ENCODE measurements at regions not wholly inside any gene's neighbourhood (a gene's known extent, or its start where the extent isn't known, plus 50 kb on each side); places are given as distances from the start of the nearest gene placed in this dataset.

DNA sequence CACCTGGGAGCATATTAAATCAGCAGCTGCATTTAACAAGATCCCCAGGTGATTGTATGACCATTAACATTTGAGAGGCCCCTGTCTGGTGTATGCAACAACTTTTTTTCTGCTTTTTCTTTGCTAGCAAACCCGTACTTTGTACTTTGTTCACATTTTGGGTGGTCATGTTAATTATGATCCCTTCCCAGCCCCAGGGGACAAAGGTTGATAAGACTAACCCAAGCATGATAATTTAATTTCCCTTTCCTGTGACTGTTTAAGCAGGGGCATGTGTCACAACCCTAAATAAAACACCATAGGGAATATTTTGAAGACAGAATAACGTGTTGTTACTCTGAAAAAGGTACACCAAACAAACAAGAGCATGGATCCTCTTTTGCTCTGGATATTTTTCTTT is 332.0 kb downstream of the PCDH18 start:
- no peak for DNase-seq (ENCODE audit: low read depth)

DNA sequence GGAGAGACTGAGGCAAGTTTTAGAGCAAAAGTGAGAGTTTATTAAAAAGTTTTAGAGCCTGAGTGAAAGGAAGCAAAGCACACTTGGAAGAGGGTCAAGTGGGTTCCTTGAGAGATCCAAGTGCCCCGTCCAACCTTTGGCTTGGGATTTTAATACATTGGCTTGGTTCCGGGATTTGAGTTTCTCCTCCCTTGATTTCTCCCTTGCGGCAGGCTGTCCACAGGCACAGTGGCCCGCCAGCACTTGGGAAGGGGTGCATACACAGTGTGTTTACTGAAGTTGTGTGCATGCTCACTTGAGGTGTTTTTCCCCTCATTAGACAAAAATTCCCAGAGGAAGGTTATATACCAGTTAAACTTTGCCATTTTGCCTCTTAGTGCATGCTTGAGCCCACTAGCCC is 333.5 kb downstream of the PCDH18 start:
- DNase-seq (ENCODE audit: low read depth): no peak

DNA sequence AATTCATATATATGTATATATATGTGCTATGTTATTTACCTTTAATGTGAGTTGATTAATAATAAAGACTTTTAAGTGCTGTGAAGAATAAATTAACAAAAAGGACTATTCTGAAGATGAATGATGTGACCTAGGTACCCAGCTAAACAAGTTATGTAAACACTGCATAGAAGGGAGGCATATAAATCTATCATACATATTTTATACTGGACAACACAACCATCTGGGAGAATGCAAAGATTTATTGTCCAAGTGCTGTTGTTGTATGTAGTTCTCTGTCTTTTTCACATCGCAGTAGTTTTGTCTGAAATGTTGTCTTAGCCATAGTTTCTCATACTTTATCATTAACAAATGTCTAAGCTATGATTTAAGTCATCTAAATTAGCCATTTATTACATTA is 337.6 kb downstream of the PCDH18 start:
- no peak for DNase-seq (ENCODE audit: low read depth)

DNA sequence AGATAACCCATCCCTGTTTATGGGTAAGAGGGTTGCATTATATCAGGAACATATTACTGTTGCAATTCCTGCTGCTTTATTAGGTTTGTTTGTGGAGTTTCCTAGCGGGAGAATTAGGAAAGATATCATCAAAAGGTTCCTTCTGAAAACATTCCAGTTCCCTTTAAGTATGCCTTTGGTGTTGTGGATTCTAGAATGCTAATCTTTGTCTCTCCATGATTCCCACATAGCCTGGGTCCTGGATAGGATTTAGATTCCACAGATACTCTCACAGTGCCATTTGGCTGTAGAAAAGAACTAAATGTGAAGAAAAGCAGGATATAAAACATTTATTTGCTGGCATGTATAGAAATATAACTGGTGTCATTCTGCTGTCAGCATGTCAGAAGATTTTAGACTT is 338.7 kb downstream of the PCDH18 start:
- DNase-seq (ENCODE audit: low read depth): no peak

DNA sequence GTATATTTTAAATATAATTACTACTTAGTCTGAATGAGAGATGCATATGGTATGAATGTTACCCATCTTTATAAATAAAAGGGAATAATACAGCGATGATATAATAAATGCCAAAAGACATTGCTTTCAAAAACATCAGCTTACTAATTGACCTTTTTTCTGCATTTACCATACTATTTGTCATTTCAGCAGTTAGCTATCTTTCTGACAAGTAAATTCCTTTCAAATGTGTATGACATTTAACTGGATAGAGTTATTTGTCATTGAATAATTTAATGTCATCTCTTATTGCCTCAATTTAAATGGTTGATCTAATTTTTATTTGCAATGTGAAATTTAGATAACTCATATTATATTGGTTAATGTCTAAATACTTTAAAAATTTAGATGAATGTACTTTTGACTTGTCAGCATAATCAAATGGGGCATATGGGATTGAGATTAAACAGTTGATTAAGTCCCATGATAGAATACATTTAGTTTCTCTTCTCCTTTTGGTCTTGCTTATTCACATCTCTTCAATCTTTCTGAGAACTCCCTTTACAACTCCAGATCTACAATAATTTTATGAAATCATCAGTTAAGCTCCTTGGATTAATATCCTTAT is 350.9 kb downstream of the PCDH18 start:
- DNase-seq (ENCODE audit: low read depth): no peak

DNA sequence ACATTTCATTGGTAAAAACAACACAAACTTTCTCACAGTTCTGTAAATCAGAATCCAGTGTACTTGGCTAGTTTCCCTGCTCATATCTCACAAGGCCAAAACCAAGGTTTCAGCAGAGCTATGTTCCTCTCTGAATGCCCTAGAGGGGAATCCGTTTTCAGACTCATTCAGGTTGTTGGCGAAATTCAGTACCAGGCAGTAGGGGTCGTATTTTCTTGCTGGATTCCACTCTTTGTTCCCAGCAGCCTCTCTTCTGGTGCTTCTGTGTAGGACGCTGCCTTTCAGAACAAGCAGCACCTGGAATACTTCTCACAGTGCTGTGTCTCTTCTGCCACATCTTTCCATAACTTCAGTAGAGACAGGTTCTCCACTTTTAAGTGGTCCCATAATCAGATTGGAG is 351.9 kb downstream of the PCDH18 start:
- no peak for DNase-seq (ENCODE audit: low read depth)

DNA sequence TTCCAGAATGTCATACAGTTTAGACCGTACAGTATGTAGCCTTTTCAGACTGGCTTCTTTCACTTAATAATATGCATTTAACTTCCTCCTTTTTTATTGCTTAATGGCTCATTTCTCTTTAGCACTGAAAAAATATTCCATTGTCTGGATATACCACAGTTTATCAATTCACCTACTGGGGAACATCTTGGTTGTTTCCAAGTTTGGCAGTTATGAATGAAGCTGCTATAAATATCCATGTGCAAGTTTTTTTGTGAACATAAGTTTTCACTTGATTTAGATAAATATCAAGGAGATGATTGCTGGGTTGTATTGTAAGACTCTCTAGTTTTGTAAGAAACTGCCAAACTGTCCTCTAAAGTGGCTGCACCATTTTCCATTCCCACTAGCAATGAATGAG is 375.5 kb downstream of the PCDH18 start:
- no peak for DNase-seq (ENCODE audit: low read depth)

DNA sequence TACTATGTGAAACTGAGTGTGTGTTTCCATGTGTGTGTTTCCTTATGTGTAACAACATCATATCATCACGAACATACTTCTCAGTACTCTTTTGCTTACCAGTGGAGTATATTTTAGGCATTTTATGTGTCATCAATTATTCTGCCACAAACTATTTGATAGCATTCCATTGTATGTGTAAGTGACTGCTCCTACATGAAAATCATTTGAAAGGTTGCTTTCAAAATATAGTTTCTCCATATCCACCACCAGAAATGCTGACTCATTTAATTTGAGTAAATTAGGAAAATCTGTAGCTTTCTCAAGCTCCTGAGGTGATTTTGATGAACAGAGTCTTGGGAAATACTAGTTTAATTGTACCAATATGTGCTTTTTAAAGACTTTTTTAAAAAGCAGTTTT is 376.2 kb downstream of the PCDH18 start:
- DNase-seq (ENCODE audit: low read depth): peak; percentile 70

DNA sequence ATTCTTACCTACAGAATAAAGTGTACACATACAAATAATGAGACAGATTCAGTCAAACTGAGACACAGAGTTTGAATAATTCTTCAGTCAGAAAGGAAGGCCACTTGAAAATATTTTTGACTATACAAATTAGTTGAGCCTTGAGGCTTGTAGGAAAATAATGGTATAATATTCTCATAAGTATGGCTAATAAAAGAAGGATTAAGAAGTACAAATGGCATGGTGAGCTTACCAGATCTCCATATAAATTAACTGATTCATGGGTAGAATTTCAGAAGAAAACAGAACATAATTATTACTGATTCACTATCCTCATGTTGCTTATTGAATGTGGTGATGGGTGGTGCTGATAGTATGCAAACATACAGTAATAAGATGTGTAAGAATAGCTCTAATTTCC is 401.1 kb downstream of the PCDH18 start:
- no peak for DNase-seq (ENCODE audit: low read depth)

DNA sequence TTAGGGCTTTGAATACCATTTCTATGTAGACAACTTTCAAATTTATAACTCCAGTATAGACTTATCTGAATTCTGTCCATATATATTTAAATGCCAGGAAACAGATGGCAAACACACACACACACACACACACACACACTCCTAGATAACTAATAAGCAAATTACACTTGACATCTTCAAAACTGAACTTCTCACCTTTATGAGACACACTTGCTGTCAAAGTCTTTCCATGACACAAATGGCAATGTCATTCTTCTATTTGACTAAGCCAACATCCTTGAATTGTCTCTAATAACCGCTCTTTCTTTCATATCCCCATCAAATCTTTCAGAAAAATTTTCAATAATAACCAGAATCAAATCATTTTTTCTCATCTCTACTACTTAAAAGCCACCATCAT is 402.4 kb downstream of the PCDH18 start:
- DNase-seq (ENCODE audit: low read depth): no peak

DNA sequence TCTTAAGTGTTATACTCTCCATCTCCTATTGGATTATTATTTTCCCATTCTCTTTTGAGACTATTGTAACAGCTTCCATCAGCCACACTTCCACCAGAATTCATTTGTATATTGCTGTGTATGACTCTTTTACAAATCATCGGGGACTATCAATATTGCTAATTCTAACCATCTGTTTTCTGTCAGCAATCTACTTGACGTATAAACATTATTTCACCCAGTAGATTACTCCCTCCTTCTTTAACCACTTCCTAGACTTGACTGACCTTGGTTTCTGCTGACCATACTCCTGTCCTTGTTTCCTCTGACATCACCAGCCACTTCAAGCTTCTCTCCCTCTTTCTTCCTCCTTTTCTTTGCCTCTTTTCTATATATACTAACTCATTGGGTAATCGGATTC is 402.9 kb downstream of the PCDH18 start:
- DNase-seq (ENCODE audit: low read depth): peak; percentile 8

DNA sequence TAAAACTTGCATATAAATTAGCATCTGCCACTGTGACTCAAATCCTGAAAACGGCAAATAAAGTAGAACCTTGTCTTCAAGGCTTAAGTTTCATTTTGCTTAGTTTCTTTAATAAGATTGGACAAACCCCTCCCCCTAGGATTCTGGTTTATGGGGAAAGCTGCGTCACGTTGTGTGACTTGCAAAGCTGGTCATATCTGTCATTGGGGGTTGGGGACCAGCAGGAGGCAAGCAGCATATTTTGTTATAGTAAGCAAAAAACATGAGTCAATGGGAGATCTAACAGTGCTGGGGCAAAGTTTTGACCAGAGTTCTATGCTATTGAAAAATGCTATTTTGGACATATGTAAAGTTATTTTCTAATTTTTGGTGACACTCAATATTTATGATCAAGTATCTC is 407.3 kb downstream of the PCDH18 start:
- DNase-seq (ENCODE audit: low read depth): peak; percentile 26

DNA sequence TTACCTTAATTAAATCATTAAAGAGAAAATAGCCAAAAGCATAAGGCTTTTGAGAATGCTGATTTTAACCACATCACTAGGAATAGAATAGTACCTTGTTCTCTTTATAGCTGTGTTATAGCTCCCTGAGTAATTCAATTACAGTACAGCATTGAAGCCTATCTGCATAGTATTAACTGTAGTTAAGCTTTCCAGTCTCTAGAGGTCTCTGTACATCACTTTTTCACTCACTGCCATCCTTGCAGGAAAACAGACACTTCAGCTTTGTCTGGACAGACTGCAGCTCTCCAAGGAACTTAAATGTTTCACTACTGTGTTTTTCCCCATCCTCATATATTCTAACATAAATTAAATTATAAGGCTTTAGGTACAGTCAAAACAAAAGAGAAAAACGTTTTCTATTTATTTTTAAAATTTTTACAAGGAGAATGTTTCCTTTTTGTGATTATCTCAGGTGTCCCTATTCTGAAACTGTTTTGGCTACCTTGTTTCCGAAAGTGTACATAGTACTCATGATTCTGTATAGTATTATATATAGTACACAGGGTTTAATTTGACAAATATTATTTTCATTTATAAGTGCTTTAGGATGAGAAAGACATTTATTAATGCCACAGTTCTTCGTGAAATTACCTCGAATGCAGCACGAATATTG is 407.9 kb downstream of the PCDH18 start:
- peak; percentile 80 for DNase-seq (ENCODE audit: low read depth)

DNA sequence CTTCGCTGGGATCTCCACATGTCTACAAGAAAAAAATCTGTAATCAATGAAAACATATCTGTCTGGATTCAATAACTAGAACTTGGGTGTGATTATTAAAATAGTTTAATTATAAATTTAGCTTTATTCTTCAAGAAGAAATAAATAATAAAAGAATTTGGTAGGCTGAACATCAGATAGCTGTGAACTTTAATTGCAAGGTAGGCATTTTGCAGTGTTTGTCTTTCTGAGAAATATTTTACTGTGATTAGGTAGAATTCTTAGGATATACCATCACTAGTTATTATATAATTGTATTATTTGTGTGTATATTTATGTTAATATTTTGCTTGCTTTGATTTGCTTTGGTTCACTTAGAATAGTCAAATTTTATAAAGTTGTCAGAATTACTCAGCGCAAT is 409.4 kb downstream of the PCDH18 start:
- DNase-seq (ENCODE audit: low read depth): no peak

DNA sequence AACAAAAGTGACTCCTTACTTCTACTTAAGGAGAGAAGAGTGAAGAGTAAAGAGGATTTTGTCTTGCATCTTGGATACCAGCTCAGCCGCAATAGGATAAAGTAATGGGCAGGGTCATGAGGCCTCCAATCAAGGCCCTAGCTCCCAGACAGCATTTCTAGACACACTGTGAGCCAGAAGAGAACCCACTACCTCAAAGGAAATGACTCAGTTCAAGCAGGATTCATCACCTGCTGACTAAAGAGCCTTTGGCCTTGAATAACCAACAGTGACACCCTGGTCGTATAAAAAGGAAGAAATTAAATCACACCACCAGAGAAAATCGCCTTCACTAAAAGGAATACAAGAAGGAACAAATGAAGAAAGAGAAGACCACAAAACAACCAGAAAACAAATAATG is 416.1 kb downstream of the PCDH18 start:
- no peak for DNase-seq (ENCODE audit: low read depth)

DNA sequence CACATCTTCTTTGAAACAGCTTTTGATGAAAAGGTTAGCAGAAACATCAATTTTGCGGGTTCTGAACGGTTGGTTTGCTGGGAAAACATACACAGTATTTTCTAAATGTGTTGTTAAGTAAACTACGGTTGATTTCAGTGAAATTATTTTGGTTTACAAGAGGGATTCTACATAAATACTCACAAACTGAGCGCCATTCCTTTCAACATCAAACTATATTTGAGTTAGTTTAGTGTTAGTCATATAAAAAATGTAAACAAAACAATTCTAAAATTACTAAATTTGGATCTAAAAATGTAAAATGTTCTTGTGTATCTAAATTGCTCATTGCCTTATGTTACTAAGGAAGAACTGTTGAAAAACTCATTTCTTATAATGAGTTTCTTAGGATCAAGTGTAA is 425.6 kb downstream of the PCDH18 start:
- DNase-seq (ENCODE audit: low read depth): no peak

DNA sequence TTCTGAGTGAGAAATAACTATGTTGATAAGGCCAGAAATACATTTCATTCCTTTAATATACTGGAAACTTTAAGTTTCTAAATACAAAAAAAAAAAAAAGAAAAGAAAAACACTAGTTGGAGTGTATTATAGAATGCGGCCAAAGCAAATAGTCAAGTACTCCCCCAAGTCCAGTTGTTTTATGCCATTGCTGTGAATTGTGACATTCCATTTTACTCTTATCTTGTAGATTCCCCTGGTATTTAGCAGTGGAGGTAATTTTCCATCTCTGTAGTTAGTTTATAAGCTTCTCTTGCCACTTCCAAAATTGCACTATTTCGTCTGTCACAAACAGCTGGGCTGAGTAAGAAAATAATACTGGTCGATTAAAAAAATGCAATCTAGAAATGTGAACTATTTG is 426.0 kb downstream of the PCDH18 start:
- DNase-seq (ENCODE audit: low read depth): no peak

DNA sequence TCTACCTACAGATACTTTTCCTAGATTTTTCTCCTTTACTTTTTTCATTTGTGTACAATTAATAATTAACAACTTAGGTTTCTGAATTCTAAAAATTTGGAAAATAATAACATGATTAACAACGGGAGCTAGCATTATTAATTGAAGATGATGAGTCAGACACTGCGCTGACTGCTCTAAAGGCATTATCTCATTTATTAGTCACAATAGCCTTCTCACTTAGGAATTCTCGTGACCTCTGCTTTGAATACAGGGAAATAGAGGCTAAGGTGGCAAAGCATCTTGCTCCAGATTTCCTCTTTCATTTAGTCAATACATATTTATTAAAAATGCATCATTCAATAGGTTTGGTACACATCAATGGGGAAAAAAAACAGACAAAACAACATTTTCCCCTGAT is 441.3 kb downstream of the PCDH18 start:
- DNase-seq (ENCODE audit: low read depth): no peak

DNA sequence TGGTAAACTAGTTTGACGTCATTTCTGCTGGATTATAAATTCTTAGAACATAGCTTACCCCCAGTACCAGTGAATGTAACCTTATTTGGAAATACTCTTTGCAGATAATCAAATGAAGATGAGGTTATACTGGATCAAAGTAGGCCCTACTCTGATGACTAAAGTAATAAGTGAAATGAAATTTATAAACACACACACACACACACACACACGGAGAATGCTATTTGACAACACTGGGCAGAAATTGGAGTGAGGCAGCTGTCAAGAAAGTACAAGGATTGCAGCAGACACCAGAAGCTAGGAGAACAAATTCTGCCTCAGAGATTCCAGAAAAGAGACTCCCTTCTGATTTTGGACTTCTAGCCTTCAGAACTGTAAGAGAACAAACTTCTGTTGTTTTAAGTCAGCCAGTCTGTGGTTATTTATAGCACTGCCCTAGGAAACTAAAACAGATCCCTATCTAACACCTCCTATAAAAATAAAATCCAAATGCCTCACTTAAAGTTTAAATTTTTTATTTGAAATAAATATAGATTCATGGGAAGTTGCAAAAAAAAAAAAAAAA is 448.6 kb downstream of the PCDH18 start:
- no peak for DNase-seq (ENCODE audit: low read depth)

DNA sequence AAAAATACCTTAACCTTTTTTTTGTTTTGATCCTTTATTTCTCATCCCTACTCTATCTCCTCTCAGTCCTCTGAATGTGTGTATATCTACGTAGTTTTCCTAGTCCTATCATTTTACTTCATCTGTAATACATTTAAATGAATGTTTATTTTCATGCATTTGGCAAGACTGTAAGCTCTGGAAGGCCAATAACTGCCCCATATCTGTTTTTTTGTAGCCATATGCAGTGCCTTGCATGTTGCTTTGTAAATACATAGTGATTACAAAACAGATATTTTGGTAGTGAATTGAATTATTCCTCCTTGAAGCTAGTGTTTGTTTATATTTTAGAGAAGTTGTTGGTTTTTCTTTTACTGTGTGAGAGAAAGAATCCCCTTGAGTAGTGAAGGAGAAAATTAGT is 450.2 kb downstream of the PCDH18 start:
- no peak for DNase-seq (ENCODE audit: low read depth)

DNA sequence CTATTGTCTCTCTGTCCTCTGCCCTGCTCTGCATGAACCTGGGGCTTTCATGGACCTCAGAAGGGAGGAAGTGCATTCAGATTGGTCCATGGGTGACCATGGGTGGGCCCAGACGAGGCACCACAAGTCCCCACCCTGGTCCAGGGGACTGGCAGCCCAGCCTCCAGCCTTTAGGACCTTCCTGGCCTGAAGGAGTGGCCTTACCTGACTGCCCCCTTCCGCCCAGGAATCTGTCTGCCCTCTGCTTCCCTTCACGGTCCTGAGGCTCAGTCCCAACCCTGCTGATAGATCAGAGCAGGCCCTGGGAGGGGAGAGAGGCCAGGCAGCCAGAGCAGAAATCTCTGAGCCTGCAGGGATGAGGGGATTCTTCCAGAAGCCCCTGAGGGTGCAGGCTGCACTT is 455.4 kb downstream of the PCDH18 start:
- no peak for DNase-seq (ENCODE audit: low read depth)

DNA sequence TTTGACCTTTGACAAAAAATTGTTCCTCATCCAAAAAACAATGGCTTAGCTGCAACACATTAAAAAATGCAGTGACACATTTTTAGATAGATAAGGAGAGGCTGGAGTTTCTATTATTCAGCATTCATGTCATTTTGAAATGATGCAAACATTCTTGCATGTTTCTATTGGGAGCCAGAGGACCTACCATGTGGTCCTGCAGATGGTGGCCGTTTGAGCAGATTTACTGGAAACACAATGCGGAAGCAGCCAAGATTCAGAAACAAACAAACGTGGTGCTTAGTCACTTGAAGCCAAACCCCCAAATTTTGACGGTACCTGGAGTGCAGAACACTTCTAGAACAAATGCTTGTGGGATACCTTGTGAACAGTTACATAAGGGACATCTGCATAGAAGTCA is 456.7 kb downstream of the PCDH18 start:
- DNase-seq (ENCODE audit: low read depth): no peak

DNA sequence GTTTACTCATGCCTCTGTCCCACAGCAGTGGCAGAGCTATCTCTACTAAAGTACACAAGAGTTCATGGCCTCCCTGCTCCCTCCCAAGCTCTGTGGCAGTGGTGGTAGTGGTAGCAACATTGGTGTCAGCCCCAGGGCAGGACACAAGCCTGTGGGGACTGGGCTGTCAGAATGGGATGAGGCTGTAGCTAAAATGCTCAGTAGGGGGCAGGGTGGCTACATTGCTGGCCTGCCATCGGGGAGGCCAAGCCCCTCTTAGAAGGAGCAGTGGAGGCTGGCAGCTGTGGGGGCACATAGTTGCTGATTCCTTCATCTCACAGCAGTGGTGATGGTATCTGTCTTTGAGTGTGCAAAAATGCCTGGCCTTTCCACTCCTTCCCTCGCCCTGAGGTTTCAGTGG is 461.7 kb downstream of the PCDH18 start:
- DNase-seq (ENCODE audit: low read depth): no peak

DNA sequence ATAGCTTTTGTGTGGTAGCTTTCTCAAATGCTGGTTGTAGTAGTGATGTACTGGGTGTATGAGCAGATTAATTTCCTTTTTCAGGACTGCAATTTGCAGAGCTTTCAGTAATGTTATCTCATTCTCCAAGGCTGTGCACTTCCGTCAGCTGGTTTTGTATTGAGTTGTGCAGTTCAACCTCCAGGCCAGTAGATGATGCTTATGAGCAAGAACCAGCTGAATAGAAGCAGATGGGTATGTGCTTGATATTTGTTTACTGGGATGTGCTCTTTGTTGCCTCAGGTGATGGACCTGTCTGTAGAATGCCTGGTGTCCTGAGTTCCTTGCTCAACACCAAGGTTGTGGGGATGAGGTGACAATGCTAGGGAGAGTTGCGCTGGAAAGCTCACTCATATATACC is 462.8 kb downstream of the PCDH18 start:
- DNase-seq (ENCODE audit: low read depth): no peak
